AG09309 (cell line): ENCODE measurements at regions not wholly inside any gene's neighbourhood (a gene's known extent, or its start where the extent isn't known, plus 50 kb on each side); places are given as distances from the start of the nearest gene placed in this dataset.
A peak's percentile ranks its signal among the peaks of the same experiment; 100 is the strongest.

ENCODE experiments used
- DNase-seq: peaks from one replicate; pipeline ENCODE4 v3.0.0-alpha.2; 2010; ENCODE audit warnings: low read depth
- H3K4me3 ChIP-seq: 2 replicates; pipeline ENCODE4 v1.5.1; 2011; ENCODE audit warnings: mild to moderate bottlenecking, low read depth, low read length, moderate library complexity; ENCODE audit not compliant: control insufficient read depth
- TF ChIP-seq, protein P1 (sequence below): IDR thresholded peaks from 2 replicates; pipeline ENCODE4 v1.5.1; 2011; ENCODE audit warnings: mild to moderate bottlenecking, low read depth, low read length, inconsistent platforms; ENCODE audit not compliant: insufficient read depth, control insufficient read depth; ENCODE audit errors: missing control alignments

DNA sequence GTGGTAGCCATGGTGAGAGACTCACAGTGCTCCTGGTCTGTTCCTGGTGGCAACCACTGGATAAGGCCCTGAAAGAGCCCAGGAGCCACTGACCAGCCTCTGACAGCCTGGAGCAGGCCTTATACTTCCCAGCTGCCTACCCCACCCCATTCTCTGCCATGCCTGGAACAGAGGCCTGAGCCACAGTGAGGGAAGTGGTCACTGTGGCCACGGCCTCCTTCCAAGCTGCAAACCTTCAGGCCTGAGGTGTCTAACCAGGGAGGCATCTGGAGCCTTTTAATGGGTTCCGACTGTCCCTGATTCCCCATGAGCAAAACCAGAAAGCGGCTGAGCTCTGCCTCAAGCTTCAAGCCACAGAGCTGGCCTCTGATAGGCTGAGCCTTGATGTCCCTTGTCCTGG is 113.0 kb upstream of the SIRPA start:
- DNase-seq, result no peak
- H3K4me3 ChIP-seq, result no peak overlapping the region
- TF ChIP-seq, protein P1, sequence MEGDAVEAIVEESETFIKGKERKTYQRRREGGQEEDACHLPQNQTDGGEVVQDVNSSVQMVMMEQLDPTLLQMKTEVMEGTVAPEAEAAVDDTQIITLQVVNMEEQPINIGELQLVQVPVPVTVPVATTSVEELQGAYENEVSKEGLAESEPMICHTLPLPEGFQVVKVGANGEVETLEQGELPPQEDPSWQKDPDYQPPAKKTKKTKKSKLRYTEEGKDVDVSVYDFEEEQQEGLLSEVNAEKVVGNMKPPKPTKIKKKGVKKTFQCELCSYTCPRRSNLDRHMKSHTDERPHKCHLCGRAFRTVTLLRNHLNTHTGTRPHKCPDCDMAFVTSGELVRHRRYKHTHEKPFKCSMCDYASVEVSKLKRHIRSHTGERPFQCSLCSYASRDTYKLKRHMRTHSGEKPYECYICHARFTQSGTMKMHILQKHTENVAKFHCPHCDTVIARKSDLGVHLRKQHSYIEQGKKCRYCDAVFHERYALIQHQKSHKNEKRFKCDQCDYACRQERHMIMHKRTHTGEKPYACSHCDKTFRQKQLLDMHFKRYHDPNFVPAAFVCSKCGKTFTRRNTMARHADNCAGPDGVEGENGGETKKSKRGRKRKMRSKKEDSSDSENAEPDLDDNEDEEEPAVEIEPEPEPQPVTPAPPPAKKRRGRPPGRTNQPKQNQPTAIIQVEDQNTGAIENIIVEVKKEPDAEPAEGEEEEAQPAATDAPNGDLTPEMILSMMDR, result no peak

DNA sequence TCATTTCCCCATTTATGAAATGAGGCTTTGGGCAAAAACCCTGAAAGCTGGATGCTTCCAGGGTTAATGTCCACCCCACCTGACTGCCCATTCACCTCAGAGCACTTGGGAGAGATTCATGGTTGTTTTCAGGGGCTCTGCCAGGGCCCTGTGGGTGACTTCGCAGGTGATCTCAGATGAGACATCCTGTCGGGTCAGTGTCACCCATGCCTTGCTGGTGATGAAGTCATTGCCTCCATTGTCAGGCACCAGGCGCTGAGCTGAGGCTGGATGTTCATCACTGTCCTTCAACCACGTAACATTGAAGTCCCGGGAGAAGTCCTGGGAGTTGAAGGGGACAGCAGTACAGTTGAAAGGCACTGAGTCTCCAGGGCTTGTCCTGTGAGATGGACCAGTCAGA is 115.6 kb upstream of the SIRPA start:
- no peak for DNase-seq

GRCh38 chr20:1778338-1778737 is 116.9 kb upstream of the SIRPA start:
- no peak for DNase-seq
- TF ChIP-seq, protein P1, result no peak
- H3K4me3 ChIP-seq, result no peak overlapping the region

More for the DNA sequence above, 115.6 kb upstream of the SIRPA start:
- no peak overlapping the region for H3K4me3 ChIP-seq
- TF ChIP-seq, protein P1, result no peak

DNA sequence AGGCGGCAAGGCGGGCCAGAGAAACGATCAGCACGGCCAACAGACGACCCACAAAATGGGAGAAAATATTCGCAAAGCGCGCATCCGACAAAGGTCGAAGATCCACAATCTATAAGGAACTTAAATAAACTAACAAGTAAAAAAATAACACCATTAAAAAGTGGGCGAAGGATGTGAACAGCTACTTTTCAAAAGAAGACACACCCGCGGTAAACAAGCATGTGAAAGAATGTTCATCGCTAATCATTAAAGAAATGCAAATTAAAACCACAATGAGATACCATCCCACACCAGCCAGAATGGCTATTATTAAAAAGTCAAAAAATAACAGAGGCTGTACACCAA is 117.8 kb upstream of the SIRPA start:
- no peak overlapping the region for H3K4me3 ChIP-seq
- DNase-seq, result no peak
- TF ChIP-seq, protein P1, result no peak

DNA sequence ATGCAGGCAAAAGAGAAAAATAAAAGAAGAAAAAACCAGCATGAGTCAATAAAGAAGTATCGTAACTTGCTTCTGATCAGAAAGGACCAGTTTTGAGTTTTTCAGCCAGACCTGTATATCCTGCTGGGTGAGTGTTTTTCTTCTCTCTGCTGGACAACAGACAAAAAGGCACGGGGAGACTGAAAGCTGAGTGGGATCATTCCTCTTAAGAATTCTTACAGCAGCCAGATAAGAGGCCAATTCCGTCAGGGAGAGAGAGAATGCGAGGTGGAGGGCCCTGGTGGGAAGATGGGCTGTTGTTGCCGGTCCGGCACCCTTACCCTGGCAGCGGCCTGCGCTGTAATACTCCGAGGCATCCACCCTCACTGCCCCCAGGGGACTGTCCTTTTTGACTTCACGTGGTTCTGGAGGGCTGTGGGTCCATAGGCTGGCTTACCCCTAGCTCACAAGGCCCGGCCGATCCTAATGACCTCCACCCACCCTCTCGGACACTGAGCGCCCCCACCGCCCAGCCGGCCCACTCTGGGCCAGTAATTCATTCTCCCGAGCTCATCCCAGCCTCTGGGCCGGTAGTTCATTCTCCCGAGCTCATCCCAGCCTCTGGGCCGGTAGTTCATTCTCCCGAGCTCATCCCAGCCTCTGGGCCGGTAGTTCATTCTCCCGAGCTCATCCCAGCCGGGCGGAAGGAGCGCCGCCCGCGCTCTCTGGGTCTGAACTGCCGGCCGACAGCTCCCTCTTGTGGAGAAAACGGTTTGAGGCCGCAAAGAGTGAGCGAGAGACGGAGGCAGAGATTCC is 118.3 kb upstream of the SIRPA start:
- TF ChIP-seq, protein P1, result peak; percentile 87
- peak; percentile 57 for DNase-seq
- H3K4me3 ChIP-seq, result peak overlapping the region; percentile 91

DNA sequence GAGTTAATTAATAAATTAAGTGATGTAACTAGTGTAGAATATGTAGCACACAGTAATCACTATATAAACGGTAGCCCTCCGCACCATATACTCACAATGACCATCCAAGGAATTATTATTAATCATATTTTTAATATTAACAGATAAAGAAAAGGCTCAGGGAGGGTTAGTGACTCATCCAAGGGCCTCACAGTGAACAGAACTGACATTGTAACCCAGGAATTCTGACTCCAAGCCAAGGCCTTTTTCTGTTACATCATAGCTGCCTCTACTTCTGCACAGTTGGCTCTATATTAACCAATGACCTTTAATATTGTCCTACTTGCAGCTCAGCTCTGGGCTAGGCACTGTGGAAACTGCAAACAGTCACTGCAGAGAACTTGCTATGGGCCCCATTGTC is 117.5 kb upstream of the SIRPG start:
- no peak for DNase-seq
- TF ChIP-seq, protein P1, result no peak
- no peak overlapping the region for H3K4me3 ChIP-seq
